ENCODE measurements at regions not wholly inside any gene's neighbourhood (a gene's known extent, or its start where the extent isn't known, plus 50 kb on each side); places are given as distances from the start of the nearest gene placed in this dataset.

DNA sequence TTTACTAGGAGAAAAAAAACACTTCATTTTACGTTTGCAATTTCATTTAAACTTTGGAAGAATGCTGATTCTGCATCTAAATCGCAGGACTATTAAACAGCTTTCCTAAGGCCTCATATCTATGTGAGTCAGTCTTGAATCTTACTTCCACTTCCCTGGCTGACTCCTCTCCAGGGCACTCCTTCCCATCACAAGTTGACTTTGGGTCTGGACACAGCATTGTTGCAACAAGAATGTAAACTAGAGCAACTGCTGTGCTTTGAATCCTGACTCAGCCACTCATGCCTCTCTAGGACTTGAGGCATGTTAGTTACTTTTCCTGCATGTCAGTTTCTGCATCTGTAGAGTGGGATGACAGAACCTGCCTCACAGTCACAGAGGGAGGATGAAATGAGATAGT is 413.8 kb downstream of the FAT4 start:
- H3K36me3 ChIP-seq, result no peaks in the 10 kb centered on the region
- no peak overlapping the region for H3K4me3 ChIP-seq
- DNase-seq, result peak; percentile 68
- H3K9me3 ChIP-seq, result no peaks in the 10 kb centered on the region
- H3K27me3 ChIP-seq, result no peaks in the 10 kb centered on the region

GRCh38 chr4:125729171-125729570 is 414.4 kb downstream of the FAT4 start:
- Histone ChIP-seq H3K9me3 (no peaks in the 10 kb centered on the region), H3K27me3 (no peaks in the 10 kb centered on the region), H3K36me3 (no peaks in the 10 kb centered on the region), H3K4me3 (no peak overlapping the region)
- DNase-seq, result no peak

DNA sequence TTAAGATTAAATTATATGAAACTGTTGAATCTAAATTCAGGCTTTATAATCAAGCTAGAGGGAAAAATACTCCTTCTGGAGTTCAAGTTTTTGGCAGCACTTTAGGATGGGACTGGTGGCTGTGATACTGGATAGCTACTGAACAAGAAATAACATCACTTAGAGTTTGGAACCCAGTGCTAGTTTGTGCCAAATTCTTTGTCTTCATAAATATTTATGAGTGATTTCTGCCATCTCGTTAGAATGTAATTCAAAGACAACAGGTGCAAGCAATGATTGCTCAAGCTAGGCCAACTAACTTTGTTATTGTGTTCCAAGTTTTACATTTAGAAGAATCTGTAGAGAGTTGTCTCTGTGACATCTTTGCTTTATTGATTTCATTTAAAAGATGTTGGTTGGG is 417.9 kb downstream of the FAT4 start:
- H3K36me3 ChIP-seq, result no peaks in the 10 kb centered on the region
- no peaks in the 10 kb centered on the region for H3K9me3 ChIP-seq
- no peaks in the 10 kb centered on the region for H3K27me3 ChIP-seq
- no peak for DNase-seq
- H3K4me3 ChIP-seq, result no peak overlapping the region

- H3K27me3 ChIP-seq, result no peaks in the 10 kb centered on the region
- H3K9me3 ChIP-seq, result no peaks in the 10 kb centered on the region
- DNase-seq, result no peak
- H3K4me3 ChIP-seq, result no peak overlapping the region
- H3K36me3 ChIP-seq, result no peaks in the 10 kb centered on the region
Observed at GRCh38 chr4:125734504-125734903, 419.7 kb downstream of the FAT4 start.

DNA sequence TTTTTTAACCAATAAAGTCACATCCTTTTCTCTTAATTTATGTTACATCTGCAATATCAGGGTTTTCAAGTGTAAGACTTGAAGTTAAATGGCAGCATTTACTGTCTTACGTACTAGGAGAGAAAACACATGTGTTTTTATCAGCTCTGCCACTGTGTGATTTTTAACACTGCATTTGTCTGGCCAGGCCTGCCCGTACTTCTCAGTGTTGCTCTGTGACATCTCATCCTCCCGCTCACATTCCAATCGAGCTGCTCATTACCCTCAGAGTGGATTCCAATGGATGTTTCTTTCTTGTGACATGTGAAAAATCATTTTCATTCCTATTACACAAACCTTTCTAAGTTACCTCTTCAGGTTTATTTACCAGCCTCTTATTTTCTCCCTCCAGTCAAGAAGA is 420.3 kb downstream of the FAT4 start:
- H3K9me3 ChIP-seq, result no peaks in the 10 kb centered on the region
- H3K4me3 ChIP-seq, result no peak overlapping the region
- DNase-seq, result peak; percentile 72
- no peaks in the 10 kb centered on the region for H3K27me3 ChIP-seq
- no peaks in the 10 kb centered on the region for H3K36me3 ChIP-seq

GRCh38 chr4:125736057-125736456 is 421.3 kb downstream of the FAT4 start:
- no peaks in the 10 kb centered on the region for H3K36me3 ChIP-seq
- peak; percentile 9 for DNase-seq
- H3K9me3 ChIP-seq, result no peaks in the 10 kb centered on the region
- no peaks in the 10 kb centered on the region for H3K27me3 ChIP-seq
- no peak overlapping the region for H3K4me3 ChIP-seq

GRCh38 chr4:125739760-125740159 is 425.0 kb downstream of the FAT4 start:
- DNase-seq, result no peak
- Histone ChIP-seq H3K4me3 (no peak overlapping the region), H3K9me3 (no peaks in the 10 kb centered on the region), H3K27me3 (no peaks in the 10 kb centered on the region), H3K36me3 (no peaks in the 10 kb centered on the region)

DNA sequence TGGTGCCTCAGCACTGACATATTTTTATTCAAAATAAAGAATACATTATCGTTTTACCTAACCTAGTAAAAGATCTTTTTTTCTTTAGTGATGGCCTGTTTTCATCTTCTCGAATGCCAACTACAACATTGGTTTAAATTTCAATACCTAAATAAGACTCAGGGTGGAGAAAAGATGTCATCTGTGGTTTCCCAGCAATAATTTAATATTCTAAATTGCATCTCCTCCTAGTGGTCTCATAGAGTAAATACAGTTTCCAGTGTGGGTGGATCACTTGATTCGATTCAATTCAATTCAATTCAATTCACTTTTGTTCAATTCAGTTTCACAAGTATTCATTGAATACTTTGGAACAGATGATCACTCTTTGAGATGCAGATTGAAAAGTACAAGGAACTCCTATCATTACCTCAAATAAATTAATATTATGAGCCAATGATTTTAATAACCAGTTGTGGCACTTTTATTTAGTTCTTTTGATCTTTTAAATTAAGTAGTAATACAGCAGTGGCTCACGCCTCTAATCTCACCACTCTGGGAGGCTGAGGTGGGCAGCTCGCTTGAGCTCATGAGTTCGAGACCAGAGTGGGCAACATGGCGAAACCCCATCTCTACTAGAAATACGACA is 427.2 kb downstream of the FAT4 start:
- DNase-seq, result no peak
- H3K4me3 ChIP-seq, result no peak overlapping the region
- no peaks in the 10 kb centered on the region for H3K9me3 ChIP-seq
- H3K36me3 ChIP-seq, result no peaks in the 10 kb centered on the region
- H3K27me3 ChIP-seq, result no peaks in the 10 kb centered on the region

GRCh38 chr4:125744891-125745364 is 430.2 kb downstream of the FAT4 start:
- H3K9me3 ChIP-seq, result no peaks in the 10 kb centered on the region
- H3K4me3 ChIP-seq, result no peak overlapping the region
- DNase-seq, result no peak
- H3K27me3 ChIP-seq, result no peaks in the 10 kb centered on the region
- H3K36me3 ChIP-seq, result no peaks in the 10 kb centered on the region

DNA sequence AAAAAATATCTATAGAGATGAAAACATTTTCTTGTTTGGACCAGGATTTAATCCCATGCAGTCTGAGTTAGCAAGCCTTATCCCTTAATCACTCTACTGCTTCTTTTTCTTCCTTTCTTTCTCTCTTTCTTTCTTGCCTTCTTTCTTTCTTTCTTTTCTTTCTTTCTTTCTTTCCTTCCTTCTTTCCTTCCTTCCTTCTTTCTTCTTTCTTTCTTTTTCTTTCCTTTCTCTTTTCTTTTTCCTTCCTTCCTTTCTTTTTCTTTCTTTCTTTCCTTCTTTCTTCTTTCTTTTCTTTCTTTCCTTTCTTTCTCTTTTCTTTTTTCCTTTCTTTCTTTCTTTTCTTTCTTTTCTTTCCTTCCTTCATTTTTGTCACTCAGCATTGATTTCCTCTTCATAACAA is 434.6 kb downstream of the FAT4 start:
- Histone ChIP-seq H3K27me3 (no peaks in the 10 kb centered on the region), H3K9me3 (no peaks in the 10 kb centered on the region), H3K4me3 (no peak overlapping the region), H3K36me3 (no peaks in the 10 kb centered on the region)
- no peak for DNase-seq

- H3K36me3 ChIP-seq, result no peaks in the 10 kb centered on the region
- no peak overlapping the region for H3K4me3 ChIP-seq
- no peaks in the 10 kb centered on the region for H3K27me3 ChIP-seq
- peak; percentile 39 for DNase-seq
- H3K9me3 ChIP-seq, result no peaks in the 10 kb centered on the region
Observed at GRCh38 chr4:125750399-125750798, 435.6 kb downstream of the FAT4 start.

DNA sequence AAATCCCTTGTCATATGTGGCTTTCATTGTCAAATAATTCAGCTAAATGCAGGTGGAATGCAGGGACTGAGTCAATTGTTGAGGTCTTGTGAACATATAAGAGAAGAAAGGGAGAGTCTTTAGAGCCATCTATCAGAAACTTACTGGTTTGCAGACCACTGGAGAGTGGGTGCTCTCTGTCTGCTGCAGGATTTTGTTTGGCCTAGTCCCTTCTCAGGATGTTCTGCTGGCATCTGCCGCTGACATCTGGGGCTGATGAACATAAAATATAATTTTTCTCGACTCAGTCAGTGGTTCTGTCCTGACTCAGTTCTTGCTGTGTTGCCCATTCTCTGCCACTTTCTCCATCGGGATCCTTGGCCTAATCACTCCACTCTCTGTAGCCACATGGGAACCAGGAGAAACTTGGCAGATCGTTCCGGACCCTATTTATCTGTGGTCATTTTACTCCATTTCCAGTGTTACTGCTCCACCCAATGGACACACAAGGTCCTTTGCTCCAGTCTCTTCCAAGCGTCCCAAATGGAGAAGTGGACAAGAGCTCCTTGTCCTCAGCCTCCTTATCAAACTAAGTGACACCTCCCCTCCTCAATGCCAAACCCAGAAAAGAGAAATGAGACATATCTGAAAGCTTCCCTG is 436.2 kb downstream of the FAT4 start:
- Histone ChIP-seq H3K9me3 (no peaks in the 10 kb centered on the region), H3K4me3 (no peak overlapping the region), H3K36me3 (no peaks in the 10 kb centered on the region), H3K27me3 (no peaks in the 10 kb centered on the region)
- DNase-seq, result peak; percentile 33

GRCh38 chr4:125758438-125758837 is 443.7 kb downstream of the FAT4 start:
- Histone ChIP-seq H3K36me3 (no peaks in the 10 kb centered on the region), H3K27me3 (no peaks in the 10 kb centered on the region), H3K9me3 (no peaks in the 10 kb centered on the region), H3K4me3 (no peak overlapping the region)
- no peak for DNase-seq

DNA sequence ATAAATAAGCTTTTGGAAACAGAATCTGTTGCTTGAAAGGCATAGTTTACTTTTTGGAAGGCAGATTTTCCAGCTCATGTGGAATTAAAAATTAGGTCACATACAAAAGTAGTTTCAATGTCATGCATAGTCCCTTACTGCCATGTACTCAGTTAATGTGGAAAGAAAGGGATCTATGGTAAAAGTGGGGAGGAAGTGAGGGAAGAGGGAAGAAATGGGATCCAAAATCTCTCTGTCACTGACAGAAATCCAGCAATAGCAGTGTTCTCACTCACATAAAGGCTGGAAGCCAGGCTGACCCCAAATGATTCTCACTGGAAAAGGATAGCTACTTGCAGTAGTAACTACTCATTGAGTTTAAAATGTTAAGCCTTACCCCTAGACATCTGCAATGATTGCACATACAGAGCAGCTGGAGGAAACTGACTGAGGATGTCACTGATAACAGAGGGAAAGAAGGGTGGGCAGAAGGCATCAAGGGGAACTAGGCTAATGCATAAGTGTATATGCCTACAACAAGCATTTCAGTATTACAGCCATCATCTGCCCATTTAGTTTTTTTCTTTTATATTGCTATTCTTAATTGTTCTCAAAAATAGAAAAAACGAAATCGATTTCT is 445.6 kb downstream of the FAT4 start:
- H3K36me3 ChIP-seq, result no peaks in the 10 kb centered on the region

DNA sequence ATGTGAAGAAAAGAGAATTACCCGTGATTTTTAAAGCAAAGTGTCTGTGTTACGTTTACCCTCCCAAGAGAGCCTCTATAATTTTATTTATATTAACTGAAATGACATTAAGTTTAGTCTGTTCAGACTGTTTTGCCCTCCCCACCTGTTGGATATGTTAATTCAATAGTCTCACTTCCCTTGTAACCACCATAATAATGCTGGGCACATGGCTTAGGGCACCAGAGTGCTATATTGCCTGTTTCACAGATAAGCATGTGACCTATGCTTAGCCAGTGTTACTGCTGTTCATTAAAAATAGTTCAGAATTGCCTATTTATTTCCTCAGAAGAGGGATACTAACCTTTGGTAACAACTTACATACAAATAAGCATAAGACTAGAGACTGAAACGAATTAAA is 446.2 kb downstream of the FAT4 start:
- no peaks in the 10 kb centered on the region for H3K9me3 ChIP-seq
- H3K4me3 ChIP-seq, result no peak overlapping the region
- no peaks in the 10 kb centered on the region for H3K27me3 ChIP-seq
- no peak for DNase-seq
- no peaks in the 10 kb centered on the region for H3K36me3 ChIP-seq

More for the DNA sequence above, 445.6 kb downstream of the FAT4 start:
- Histone ChIP-seq H3K27me3 (no peaks in the 10 kb centered on the region), H3K4me3 (no peak overlapping the region), H3K9me3 (no peaks in the 10 kb centered on the region)
- no peak for DNase-seq

- Histone ChIP-seq H3K27me3 (no peaks in the 10 kb centered on the region), H3K36me3 (no peaks in the 10 kb centered on the region), H3K9me3 (no peaks in the 10 kb centered on the region), H3K4me3 (no peak overlapping the region)
- no peak for DNase-seq
Observed at GRCh38 chr4:125762537-125762936, 447.8 kb downstream of the FAT4 start.

- no peak for DNase-seq
- Histone ChIP-seq H3K9me3 (no peaks in the 10 kb centered on the region), H3K4me3 (no peak overlapping the region), H3K36me3 (no peaks in the 10 kb centered on the region), H3K27me3 (no peaks in the 10 kb centered on the region)
Observed at GRCh38 chr4:125765941-125766340, 451.2 kb downstream of the FAT4 start.
